ENCODE measurements at regions not wholly inside any gene's neighbourhood (a gene's known extent, or its start where the extent isn't known, plus 50 kb on each side); places are given as distances from the start of the nearest gene placed in this dataset.

GRCh38 chr4:79516114-79516513 lies 108.1 kb upstream of the GK2 start:
- in situ Hi-C loops (cut with MboI; ENCODE audit: low pct_unique_long_range_greater_than_20kb, low sequenced_read_pairs, unreplicated experiment) = no loop called here
- TF ChIP-seq CTCF (IDR thresholded peaks at IDR 0.05; ENCODE audit: extremely low read depth, insufficient read depth, missing control alignments) = no peak
- DNase-seq (ENCODE audit: low spot score) = no peak

- no peak for DNase-seq (ENCODE audit: low spot score)
- in situ Hi-C loops (cut with MboI; ENCODE audit: low pct_unique_long_range_greater_than_20kb, low sequenced_read_pairs, unreplicated experiment) = no loop called here
Observed at GRCh38 chr4:79514621-79515329, 106.7 kb upstream of the GK2 start.

GRCh38 chr4:79513576-79513975 lies 105.5 kb upstream of the GK2 start:
- in situ Hi-C loops (cut with MboI; ENCODE audit: low pct_unique_long_range_greater_than_20kb, low sequenced_read_pairs, unreplicated experiment) = no loop called here
- DNase-seq (ENCODE audit: low spot score) = no peak
- TF ChIP-seq CTCF (IDR thresholded peaks at IDR 0.05; ENCODE audit: extremely low read depth, insufficient read depth, missing control alignments) = no peak

More at GRCh38 chr4:79514621-79515329, 106.7 kb upstream of the GK2 start:
- TF ChIP-seq CTCF (IDR thresholded peaks at IDR 0.05; ENCODE audit: extremely low read depth, insufficient read depth, missing control alignments) = no peak

GRCh38 chr4:79512363-79512762 lies 104.3 kb upstream of the GK2 start:
- in situ Hi-C loops (cut with MboI; ENCODE audit: low pct_unique_long_range_greater_than_20kb, low sequenced_read_pairs, unreplicated experiment) = no loop called here
- no peak for TF ChIP-seq CTCF (IDR thresholded peaks at IDR 0.05; ENCODE audit: extremely low read depth, insufficient read depth, missing control alignments)
- no peak for DNase-seq (ENCODE audit: low spot score)

- in situ Hi-C loops (cut with MboI; ENCODE audit: low pct_unique_long_range_greater_than_20kb, low sequenced_read_pairs, unreplicated experiment) = no loop called here
- DNase-seq (ENCODE audit: low spot score) = no peak
Observed at GRCh38 chr4:79502081-79502480, 94.1 kb upstream of the GK2 start.

GRCh38 chr4:79498282-79498681 lies 90.3 kb upstream of the GK2 start:
- DNase-seq (ENCODE audit: low spot score) = no peak
- no peak for TF ChIP-seq CTCF (IDR thresholded peaks at IDR 0.05; ENCODE audit: extremely low read depth, insufficient read depth, missing control alignments)
- in situ Hi-C loops (cut with MboI; ENCODE audit: low pct_unique_long_range_greater_than_20kb, low sequenced_read_pairs, unreplicated experiment) = no loop called here

More at GRCh38 chr4:79502081-79502480, 94.1 kb upstream of the GK2 start:
- TF ChIP-seq CTCF (IDR thresholded peaks at IDR 0.05; ENCODE audit: extremely low read depth, insufficient read depth, missing control alignments) = no peak
